Ishikawa (cell line): ENCODE measurements at regions not wholly inside any gene's neighbourhood (a gene's known extent, or its start where the extent isn't known, plus 50 kb on each side); places are given as distances from the start of the nearest gene placed in this dataset.

ENCODE experiments used
- MAX ChIP-seq: IDR thresholded peaks from 2 replicates; pipeline ENCODE4 v1.6.1; 2012
- RAD21 ChIP-seq: IDR thresholded peaks from 2 replicates; pipeline ENCODE4 v1.6.1; 2012; ENCODE audit warnings: low read depth

- no peak for TF ChIP-seq RAD21
- no peak for TF ChIP-seq MAX
These were observed 211.0 kb upstream of the DDI1 start for GRCh38 chr11:103825469-103825868.
